ENCODE measurements at regions not wholly inside any gene's neighbourhood (a gene's known extent, or its start where the extent isn't known, plus 50 kb on each side); places are given as distances from the start of the nearest gene placed in this dataset.

GRCh38 chr2:128549094-128549493 is 230.4 kb upstream of the HS6ST1 start:
- no peak for TF ChIP-seq POLR2A (IDR thresholded peaks at IDR 0.05)
- TF ChIP-seq, protein P1, sequence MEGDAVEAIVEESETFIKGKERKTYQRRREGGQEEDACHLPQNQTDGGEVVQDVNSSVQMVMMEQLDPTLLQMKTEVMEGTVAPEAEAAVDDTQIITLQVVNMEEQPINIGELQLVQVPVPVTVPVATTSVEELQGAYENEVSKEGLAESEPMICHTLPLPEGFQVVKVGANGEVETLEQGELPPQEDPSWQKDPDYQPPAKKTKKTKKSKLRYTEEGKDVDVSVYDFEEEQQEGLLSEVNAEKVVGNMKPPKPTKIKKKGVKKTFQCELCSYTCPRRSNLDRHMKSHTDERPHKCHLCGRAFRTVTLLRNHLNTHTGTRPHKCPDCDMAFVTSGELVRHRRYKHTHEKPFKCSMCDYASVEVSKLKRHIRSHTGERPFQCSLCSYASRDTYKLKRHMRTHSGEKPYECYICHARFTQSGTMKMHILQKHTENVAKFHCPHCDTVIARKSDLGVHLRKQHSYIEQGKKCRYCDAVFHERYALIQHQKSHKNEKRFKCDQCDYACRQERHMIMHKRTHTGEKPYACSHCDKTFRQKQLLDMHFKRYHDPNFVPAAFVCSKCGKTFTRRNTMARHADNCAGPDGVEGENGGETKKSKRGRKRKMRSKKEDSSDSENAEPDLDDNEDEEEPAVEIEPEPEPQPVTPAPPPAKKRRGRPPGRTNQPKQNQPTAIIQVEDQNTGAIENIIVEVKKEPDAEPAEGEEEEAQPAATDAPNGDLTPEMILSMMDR (IDR thresholded peaks at IDR 0.05) = no peak
- TF ChIP-seq EP300 (IDR thresholded peaks at IDR 0.05) = no peak
